Endothelial cell of umbilical vein (primary cell): ENCODE measurements at regions not wholly inside any gene's neighbourhood (a gene's known extent, or its start where the extent isn't known, plus 50 kb on each side); places are given as distances from the start of the nearest gene placed in this dataset.

Source experiments
- BruUV-seq: library from RNA; stranded (reverse); fragments of 400-500 nt; replicated peaks from 2 replicates; lab custom pipeline; 2021; lab: Mats Ljungman, UMichigan
- CTCF ChIA-PET: fragments of 300-600, 350-600 bp; sonication (Branson Sonifier 250); formaldehyde crosslinking; loops from one replicate; lab custom pipeline; 2021; ENCODE audit warnings: antibody characterized with exemption, inconsistent platforms; lab: Charles Lee
- POLR2A ChIA-PET: fragments of 300-600, 350-600 bp; sonication (Branson Sonifier 250); formaldehyde crosslinking; loops from one replicate; lab custom pipeline; 2021; ENCODE audit warnings: antibody characterized with exemption, inconsistent platforms; lab: Charles Lee
- DNase-seq: peaks from one replicate; pipeline ENCODE4 v3.0.0-alpha.2; 2011; ENCODE audit warnings: low read depth, low spot score
- FAIRE-seq: peaks from 2 replicates; lab custom pipeline; 2011; peaks lifted over from hg19 to GRCh38; lab: Jason Lieb, UNC
- H2AFZ ChIP-seq: 2 replicates; pipeline ENCODE4 v1.6.0; 2012; ENCODE audit warnings: low read depth, low read length, control low read depth, inconsistent platforms
- H3K27ac ChIP-seq: 2 replicates; pipeline ENCODE4 v1.5.1; 2011; ENCODE audit warnings: low read depth, mild to moderate bottlenecking, control low read depth, low read length, moderate library complexity; ENCODE audit not compliant: insufficient read depth
- H3K27me3 ChIP-seq, 2 experiments: 2 replicates each; pipeline versions ENCODE4 v1.6.0 to v1.6.1; 2011; ENCODE audit warnings: low read length in 2 of 2, mixed read lengths in 1 of 2; ENCODE audit not compliant: control insufficient read depth in 2 of 2, insufficient read depth in 2 of 2
- H3K36me3 ChIP-seq, 2 experiments: 2 replicates in 1 of 2; 3 replicates in 1 of 2; pipeline ENCODE4 v1.5.1; 2011; ENCODE audit warnings: low read length in 2 of 2, mild to moderate bottlenecking in 1 of 2, moderate library complexity in 1 of 2; ENCODE audit not compliant: control insufficient read depth in 2 of 2, insufficient read depth in 2 of 2; ENCODE audit errors: extremely low read depth in 1 of 2
- H3K4me1 ChIP-seq: 3 replicates; pipeline ENCODE4 v1.5.1; 2011; ENCODE audit warnings: mild to moderate bottlenecking, low read length; ENCODE audit not compliant: control insufficient read depth, insufficient read depth; ENCODE audit errors: extremely low read depth
- H3K4me2 ChIP-seq: 2 replicates; pipeline ENCODE4 v1.6.1; 2011; ENCODE audit warnings: low read length, control low read depth, mixed read lengths; ENCODE audit not compliant: insufficient read depth
- H3K4me3 ChIP-seq, 3 experiments: fragments of 200-600 bp in 1 of 3; sonication (generic), shearing (Covaris generic) in 1 of 3; replicated peaks in 1 of 3; 2 replicates each; pipeline ENCODE4 v1.5.1; 2011 to 2016; ENCODE audit warnings: control low read depth in 3 of 3, low read length in 3 of 3, mild to moderate bottlenecking in 2 of 3, inconsistent platforms in 1 of 3, low read depth in 1 of 3, moderate library complexity in 1 of 3; ENCODE audit not compliant: insufficient read depth in 1 of 3
- H3K79me2 ChIP-seq: 2 replicates; pipeline ENCODE4 v1.6.0; 2012; ENCODE audit warnings: low read length, inconsistent platforms; ENCODE audit not compliant: control insufficient read depth, insufficient read depth
- H3K9ac ChIP-seq: replicated peaks from 2 replicates; pipeline ENCODE3; 2011; ENCODE audit warnings: low read length, control low read depth; ENCODE audit not compliant: insufficient read depth; ENCODE audit errors: extremely low read depth
- H3K9me1 ChIP-seq: replicated peaks from 3 replicates; pipeline ENCODE4 v1.6.0; 2011; ENCODE audit warnings: mild to moderate bottlenecking, low read length; ENCODE audit not compliant: control insufficient read depth, insufficient read depth; ENCODE audit errors: extremely low read depth
- H3K9me3 ChIP-seq: replicated peaks from 2 replicates; pipeline ENCODE4 v1.5.1; 2012; ENCODE audit warnings: low read length, inconsistent platforms; ENCODE audit not compliant: control insufficient read depth, insufficient read depth
- H4K20me1 ChIP-seq: replicated peaks from 2 replicates; pipeline ENCODE3; 2011; ENCODE audit warnings: mild to moderate bottlenecking, low read length; ENCODE audit not compliant: control insufficient read depth, insufficient read depth; ENCODE audit errors: extremely low read depth
- CTCF ChIP-seq, 2 donors: IDR thresholded peaks; 1 replicate in 1 of 2; 2 replicates in 1 of 2; pipeline ENCODE4 v1.5.1; 2011; ENCODE audit warnings: low read length in 2 of 2, mild to moderate bottlenecking in 2 of 2, moderate library complexity in 2 of 2, control low read depth in 1 of 2, inconsistent platforms in 1 of 2, low read depth in 1 of 2; ENCODE audit not compliant: insufficient read depth in 1 of 2; ENCODE audit errors: extremely low read depth in 1 of 2
- EZH2 ChIP-seq: IDR thresholded peaks from 2 replicates; pipeline ENCODE4 v1.6.1; 2012; ENCODE audit warnings: borderline replicate concordance, low read depth, mild to moderate bottlenecking, moderate library complexity, low read length, inconsistent platforms; ENCODE audit not compliant: severe bottlenecking
- FOS ChIP-seq: IDR thresholded peaks from 2 replicates; pipeline ENCODE4 v1.6.1; 2011; ENCODE audit warnings: mild to moderate bottlenecking, low read length, moderate library complexity, borderline replicate concordance; ENCODE audit not compliant: insufficient read depth
- GATA2 ChIP-seq: IDR thresholded peaks from 2 replicates; pipeline ENCODE4 v1.7.0; 2011; ENCODE audit warnings: low read depth, mild to moderate bottlenecking, moderate library complexity, mixed read lengths, low read length; ENCODE audit not compliant: insufficient read length, insufficient read depth
- JUN ChIP-seq: IDR thresholded peaks from 2 replicates; pipeline ENCODE4 v1.6.1; 2011; ENCODE audit warnings: borderline replicate concordance, low read depth; ENCODE audit not compliant: insufficient read length, insufficient read depth
- MAX ChIP-seq: IDR thresholded peaks from 2 replicates; pipeline ENCODE4 v1.6.1; 2011; ENCODE audit not compliant: insufficient read depth, insufficient read length
- MYC ChIP-seq: IDR thresholded peaks from one replicate; pipeline ENCODE4 v1.6.1; 2011; ENCODE audit warnings: mild to moderate bottlenecking, low read depth, low read length
- POLR2A ChIP-seq: IDR thresholded peaks from 2 replicates; pipeline ENCODE4 v1.6.1; 2012; ENCODE audit warnings: low read depth, mild to moderate bottlenecking, control low read depth, low read length
- POLR2AphosphoS5 ChIP-seq: IDR thresholded peaks from 2 replicates; pipeline ENCODE4 v1.6.1; 2012; ENCODE audit warnings: low read depth, mild to moderate bottlenecking, control low read depth, low read length, moderate library complexity; ENCODE audit not compliant: insufficient read depth
- dilution Hi-C: fragments of 300-500 bp; cut with MboI; formaldehyde crosslinking; loops from one replicate; pipeline ENCODE4 v1.15.0; 2019; ENCODE audit warnings: low sequenced_read_pairs; ENCODE audit not compliant: extremely low pct_ligation_motif_present
- intact Hi-C: fragments of 100-400 bp; cut with micrococcal nuclease; formaldehyde crosslinking; loops from one replicate; pipeline ENCODE4 v1.10.0; 2022

DNA sequence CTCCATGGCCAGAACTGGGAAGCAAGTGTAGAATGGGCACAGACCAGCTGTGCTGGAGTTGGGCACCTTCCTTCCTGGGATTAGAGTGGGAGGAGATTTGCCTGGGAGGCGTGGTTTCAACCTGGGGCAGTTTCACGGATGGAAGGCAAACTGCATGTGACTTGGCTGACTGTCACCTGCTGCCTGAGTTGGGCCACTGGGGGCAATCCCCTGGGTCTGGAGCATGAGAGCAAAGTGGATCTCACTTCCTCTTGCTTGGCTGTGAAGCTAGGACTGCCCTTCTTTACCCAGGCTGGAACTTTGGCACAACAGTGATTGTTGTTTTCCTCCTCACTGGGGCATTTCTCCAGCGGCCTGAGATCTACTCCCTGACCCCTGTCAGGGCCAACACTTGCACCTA is 1247.0 kb upstream of the EPHA6 start:
- CTCF ChIA-PET = no interaction called here
- no peaks in the 10 kb centered on the region for H3K36me3 ChIP-seq
- H3K4me2 ChIP-seq = no peak overlapping the region
- no peak overlapping the region for H3K27ac ChIP-seq
- no peaks in the 10 kb centered on the region for H3K4me1 ChIP-seq
- no peak overlapping the region for H3K4me3 ChIP-seq
- H2AFZ ChIP-seq = no peak overlapping the region
- no peaks in the 10 kb centered on the region for H3K9me3 ChIP-seq
- H3K9me1 ChIP-seq = no peaks in the 10 kb centered on the region
- no peak overlapping the region for H3K9ac ChIP-seq
- intact Hi-C loops (no loop called here), dilution Hi-C loops (no loop called here)
- no peaks in the 10 kb centered on the region for H4K20me1 ChIP-seq
- no TSS peak for BruUV-seq
- POLR2A ChIA-PET = no interaction called here
- no peak for FAIRE-seq
- TF ChIP-seq JUN (no peak), MYC (no peak), CTCF (IDR thresholded peaks at IDR 0.05; ENCODE audit: extremely low read depth in 1 of 2, insufficient read depth in 1 of 2, low read depth in 1 of 2, low read length in 2 of 2) (no peak), MAX (no peak), FOS (no peak), POLR2AphosphoS5 (no peak), POLR2A (no peak), EZH2 (no peak), GATA2 (no peak)
- DNase-seq = no peak
- no peaks in the 10 kb centered on the region for H3K27me3 ChIP-seq
- no peaks in the 10 kb centered on the region for H3K79me2 ChIP-seq
